GM18873 (cell line): ENCODE measurements at regions not wholly inside any gene's neighbourhood (a gene's known extent, or its start where the extent isn't known, plus 50 kb on each side); places are given as distances from the start of the nearest gene placed in this dataset.

Experiments used
- ATAC-seq: cut with Tn5 transposase; IDR thresholded peaks from one replicate; pipeline ENCODE4 v1.9.1; 2021; ENCODE audit warnings: mild to moderate bottlenecking, moderate library complexity, moderate number of reproducible peaks; ENCODE audit not compliant: unreplicated experiment, low FRiP score

DNA sequence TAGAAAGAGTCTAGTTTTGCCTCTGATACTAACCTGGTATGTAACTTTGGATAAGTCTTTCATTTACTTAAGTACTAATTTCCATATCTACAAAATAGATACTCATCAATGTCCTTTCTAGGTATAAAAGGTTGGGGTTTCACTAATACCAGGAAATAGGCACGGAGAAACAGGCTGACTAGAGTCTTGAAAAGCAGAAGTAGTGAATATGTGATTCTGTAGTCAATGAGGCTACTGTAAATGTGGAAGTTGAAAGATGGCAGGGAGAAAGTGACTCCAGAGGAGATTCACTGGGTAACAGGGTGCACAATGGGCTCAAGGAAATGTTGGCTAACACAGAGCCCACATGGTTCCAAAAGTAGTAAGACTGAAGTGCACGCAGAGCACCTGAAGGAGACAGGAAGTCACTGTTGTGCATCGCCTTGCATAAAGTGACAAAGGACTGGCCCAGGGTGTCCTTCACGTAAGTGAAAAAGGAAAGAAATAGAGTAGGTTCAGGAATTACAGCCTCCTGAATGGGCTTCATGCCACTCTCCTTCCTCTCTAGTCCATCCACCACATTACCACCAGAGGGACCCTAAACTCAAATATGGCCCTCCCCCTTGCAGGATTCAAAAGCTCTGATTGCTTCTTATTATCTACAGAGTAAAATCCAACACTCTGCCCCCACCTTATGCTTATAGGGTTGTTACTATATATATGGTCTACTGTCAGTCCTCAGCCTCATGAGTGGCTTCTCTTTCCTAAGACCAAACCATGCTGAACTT, 288.0 kb upstream of the SMARCA2 start:
- ATAC-seq: no peak

- no peak for ATAC-seq
These were observed 285.5 kb upstream of the SMARCA2 start for GRCh38 chr9:1729631-1730030.

- no peak for ATAC-seq
These were observed 282.5 kb upstream of the SMARCA2 start for GRCh38 chr9:1732670-1733069.

DNA sequence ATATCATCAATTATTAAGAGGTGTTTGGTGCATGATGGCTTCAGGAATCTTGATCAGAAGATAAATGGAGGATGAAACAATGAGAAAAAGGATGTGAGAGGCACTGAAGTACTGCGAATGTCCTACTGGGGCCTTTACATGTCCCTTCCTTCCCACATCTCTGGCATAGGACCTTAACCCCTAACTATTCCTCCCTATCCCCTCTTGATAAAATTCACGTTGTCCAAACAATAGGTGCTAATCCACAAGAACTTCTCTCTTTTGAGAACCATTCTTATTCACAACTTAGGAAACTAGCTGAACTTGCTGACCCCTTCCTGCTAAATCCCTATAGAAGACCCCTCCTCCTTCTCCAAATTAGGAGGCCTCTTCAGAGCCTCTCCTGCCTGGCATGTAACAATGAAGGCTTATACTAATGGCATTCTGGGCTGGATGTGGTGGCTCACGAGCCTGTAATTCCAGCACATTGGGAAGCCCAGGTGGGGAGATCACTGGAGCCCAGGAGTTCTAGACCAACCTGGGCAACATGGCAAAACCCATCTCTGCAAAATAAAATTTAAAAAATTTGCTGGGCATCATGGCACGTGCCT, 276.5 kb upstream of the SMARCA2 start:
- ATAC-seq: no peak

DNA sequence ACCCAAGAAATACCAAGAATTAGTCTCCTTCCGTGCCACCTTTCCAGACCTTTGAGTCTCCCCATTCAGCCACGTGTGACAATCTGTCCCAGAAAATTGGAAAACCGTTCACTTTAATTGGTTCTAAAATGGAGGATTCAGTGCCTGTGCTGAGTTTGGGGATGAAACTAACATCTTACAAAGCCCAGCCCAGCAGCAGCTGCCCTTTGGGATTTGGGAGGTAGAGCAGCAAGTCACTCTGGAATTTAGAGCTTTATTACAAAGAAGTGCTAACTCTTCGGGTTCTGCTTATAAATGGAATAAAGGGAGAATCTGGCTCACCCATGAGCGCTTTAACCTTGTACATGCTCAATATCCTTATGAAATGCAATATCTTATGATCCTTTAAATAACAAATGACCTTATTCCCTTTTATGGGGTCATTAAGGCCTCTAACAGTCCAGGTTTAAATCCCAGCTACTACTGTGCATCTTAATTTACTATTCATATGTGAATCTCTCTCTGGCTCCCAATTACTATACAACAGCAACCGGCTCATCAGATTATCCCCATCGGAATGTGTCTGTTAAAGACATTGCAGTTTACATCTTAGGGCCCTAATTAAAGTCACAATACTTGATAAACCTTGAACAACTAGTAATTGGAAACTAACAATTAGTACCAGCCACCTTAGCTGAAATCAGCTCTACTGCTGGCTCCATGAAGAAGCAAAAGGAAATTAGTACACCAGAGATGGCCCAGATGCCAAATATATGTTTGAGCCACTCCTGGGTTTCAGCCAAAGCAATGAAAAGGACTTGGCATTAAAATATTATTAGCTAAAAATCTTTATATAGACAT, 271.8 kb upstream of the SMARCA2 start:
- ATAC-seq: no peak

- no peak for ATAC-seq
These were observed 269.2 kb upstream of the SMARCA2 start for GRCh38 chr9:1745980-1746379.

DNA sequence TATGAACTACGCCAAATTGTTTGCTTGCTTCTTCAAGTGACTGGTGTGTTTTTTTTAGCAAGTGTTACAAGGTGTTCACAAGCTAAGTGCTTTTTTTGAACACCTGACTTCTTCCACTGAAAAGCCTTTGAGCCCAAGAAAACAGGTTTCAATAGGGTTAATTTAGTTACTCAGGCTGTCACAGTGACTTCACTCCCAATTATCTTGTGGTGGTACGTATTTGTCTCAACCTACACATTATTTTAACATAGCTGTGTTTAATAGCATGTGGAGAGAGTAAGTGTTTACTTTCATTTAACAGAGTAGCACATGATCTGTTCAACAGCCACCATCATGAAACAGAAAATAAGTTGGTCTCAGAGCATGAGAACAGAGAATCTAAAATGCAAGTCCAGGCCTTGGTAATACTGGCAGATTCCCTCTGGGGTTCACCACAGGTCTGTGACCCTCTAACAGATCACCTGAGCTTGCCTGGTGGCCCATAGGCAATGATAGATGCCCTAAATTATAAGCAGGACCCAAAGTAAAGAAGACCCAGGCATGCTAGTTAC, 267.7 kb upstream of the SMARCA2 start:
- no peak for ATAC-seq

DNA sequence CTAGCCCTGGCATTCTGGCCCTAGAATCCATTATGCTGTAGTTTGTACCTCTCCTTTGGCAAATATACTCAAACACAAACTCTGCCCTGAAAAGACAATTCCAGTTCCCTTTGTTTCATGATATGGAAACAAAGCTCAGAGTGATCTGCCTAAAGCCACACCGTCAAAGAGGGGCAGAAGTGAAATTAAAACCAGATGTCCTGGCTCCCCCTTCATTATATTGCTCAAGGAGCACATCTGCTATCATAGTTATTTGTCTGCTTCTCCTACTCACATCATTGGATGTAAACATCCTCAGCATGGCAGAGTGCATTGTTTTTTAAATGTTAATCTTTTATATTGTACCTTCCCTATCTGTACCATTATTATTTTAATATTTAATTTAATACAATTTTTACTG, 266.7 kb upstream of the SMARCA2 start:
- no peak for ATAC-seq

GRCh38 chr9:1757186-1757585, 258.0 kb upstream of the SMARCA2 start:
- ATAC-seq: no peak

DNA sequence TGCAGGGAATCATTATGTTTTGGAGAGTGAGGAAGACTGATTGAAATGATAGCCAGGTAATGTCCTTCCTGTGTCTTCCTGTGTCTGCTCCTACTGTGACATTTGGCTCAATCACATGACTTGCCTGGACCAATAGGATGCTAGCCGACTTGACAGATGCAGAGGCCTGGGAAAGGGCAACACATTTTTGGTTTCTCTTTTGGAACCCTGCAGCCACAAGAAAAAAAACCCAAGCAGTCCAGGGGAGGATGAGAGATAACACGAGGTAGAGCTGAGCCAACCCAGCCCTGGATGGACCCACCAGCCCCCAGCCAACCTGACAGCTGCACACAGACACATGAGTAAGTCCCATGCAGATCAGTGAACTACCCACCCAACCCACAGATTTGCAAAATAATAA, 256.1 kb upstream of the SMARCA2 start:
- peak; percentile 89 for ATAC-seq

GRCh38 chr9:1759771-1760300, 255.3 kb upstream of the SMARCA2 start:
- no peak for ATAC-seq

DNA sequence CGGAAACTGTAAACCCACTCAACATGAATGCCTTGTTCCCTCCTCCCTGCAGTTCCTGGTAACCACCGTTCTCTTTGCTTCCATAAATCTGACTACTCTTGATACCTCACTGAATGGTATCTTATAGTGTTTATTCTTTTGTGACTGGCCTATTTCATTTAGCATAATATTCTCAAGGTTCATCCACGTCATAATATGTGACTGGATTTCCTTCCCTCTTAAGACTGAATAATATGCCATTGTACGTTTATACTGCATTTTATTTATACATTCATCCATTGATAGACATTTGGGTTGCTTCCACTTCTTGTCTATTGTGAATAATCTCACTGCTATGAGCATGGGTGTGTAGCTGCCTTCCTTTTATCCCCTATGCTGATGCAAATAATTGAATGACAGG, 253.3 kb upstream of the SMARCA2 start:
- ATAC-seq: no peak

DNA sequence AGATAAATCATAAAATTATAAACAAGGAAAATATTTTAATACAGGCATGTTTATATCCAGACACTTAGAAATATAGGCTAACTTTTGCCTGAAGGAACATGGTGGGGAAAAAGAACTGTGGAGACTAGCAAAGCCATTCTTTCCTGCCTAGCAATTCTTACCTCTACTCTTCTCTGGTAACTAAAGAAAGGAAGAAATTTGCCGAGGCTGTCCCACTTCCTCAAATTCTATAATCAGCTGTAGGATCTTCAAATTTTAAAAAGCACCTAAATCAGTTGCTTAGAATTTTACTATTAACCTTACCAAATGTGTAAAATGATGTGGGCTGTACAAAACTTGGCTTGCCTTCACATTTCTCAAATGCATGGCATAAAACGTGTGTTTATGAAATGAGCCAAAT, 249.1 kb upstream of the SMARCA2 start:
- ATAC-seq: no peak

DNA sequence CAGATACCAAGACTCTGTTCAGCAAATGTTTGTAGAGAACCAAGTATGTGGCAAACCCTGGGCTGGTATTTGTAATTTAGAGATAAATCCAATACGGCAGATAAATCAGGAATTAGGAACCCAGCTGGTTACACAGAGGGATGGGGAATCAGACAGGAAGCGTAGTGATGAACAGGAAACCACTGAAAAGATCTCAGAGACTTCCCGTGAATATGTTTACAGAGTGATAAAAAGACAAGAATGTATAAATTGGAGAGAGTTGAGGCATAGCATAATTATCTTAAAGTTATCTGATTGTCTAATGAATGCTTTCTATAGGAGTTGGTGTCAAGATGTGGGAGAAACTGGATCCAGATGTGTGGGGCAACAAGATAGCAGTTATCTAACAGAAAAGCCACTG, 246.6 kb upstream of the SMARCA2 start:
- ATAC-seq: no peak

DNA sequence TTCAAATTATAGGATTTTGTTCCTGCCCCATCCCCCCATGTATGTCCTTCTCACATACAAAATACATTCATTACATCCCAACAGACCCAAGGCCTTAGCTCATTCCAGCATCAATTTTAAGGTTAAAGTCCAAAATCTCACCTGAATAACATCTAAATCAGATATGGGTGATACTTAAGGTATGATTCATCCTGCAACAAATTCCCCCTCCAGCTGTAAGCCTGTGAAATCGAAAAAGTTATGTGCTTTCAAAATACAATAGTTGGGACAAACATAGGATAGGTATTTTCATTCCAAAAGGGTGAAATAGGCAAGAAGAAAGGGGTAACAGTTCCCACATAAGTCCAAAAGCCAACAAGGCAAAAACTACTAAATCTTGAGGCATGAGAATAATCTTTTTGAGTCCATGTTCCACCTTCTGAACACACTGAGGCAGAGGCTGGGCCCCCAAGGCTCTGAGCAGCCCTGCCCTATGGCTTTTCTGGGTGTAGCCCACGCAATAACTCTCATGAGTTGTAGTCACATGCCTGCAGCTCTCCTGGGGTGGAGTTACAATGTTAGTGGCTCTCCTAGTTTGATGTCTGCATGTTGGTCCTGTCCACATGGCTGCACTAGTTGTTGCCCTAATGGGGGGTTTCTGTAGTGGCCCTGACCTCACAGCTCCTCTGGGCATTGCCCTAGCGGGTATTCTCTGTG, 243.9 kb upstream of the SMARCA2 start:
- ATAC-seq: no peak

- no peak for ATAC-seq
These were observed 239.9 kb upstream of the SMARCA2 start for GRCh38 chr9:1775230-1775629.

DNA sequence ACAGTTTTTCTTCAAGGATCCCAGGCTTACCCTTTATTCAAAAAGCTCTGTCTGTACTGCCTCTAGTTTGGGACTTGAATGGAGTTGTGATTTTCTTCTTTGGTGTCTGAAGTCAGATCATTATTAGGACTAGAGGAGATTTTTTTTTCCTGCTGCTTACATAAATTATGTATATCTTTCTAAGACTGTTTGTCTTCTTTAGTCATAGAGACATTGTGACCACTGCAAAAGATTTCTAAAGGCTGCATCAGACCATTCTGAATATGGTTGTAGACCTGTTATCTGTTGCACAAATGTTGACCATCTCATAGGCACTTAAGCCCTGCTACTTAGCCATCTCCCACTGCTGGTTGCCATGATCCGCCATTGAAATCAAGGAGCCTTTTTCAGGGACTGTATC, 238.5 kb upstream of the SMARCA2 start:
- no peak for ATAC-seq

DNA sequence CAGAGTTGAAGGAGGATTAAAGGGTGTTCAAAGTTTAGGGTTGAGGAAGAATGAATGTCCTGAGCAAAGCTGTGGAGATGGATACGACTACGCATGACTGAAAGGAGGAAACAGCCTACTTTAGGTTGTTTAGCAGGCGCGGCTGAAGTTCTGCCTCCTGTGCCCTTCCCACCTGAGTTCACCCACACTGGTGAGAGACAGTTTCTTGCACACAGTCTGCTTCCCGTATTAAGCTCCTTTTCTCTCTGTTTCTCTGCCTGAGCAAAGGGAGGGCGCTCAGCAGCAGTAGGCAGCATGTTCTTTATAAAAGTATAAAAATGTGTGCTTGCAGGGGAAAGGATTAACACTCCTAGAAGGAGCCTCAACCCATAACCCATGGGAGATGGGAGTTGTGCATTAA, 224.0 kb upstream of the SMARCA2 start:
- ATAC-seq: no peak

GRCh38 chr9:1794547-1795270, 220.4 kb upstream of the SMARCA2 start:
- ATAC-seq: no peak
